ENCODE measurements at regions not wholly inside any gene's neighbourhood (a gene's known extent, or its start where the extent isn't known, plus 50 kb on each side); places are given as distances from the start of the nearest gene placed in this dataset.
A peak's percentile ranks its signal among the peaks of the same experiment; 100 is the strongest.

DNA sequence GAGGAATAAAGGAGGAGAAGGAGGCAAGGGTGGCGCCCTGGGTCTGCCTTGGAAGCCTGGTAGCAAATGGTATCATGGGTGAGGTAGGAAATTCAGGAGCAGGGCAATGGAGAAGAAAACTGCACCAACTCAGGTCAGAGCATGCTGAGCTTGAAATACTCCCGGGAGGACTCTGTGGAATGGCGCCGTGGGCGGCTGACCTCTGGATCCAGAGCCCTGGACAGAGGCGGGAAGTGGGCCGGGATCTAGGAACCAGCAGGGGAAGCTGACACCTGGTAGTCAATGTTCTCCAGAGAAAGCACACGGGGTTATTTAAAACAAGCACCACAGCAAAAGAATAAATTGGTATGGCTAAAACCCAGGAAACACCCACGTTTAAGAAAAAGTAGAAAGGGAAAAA, 161.3 kb downstream of the INO80D start:
- H3K4me3 ChIP-seq, result no peak overlapping the region
- H4K20me1 ChIP-seq, result no peaks in the 10 kb centered on the region
- peak overlapping the region in 6 of 11 experiments; percentile 78 to 93 (median 84); a peak in 9 of 22 replicates for H3K4me2 ChIP-seq
- H3K27me3 ChIP-seq, result no peaks in the 10 kb centered on the region
- H3K36me3 ChIP-seq, result no peaks in the 10 kb centered on the region
- no peak for TF ChIP-seq Cebpa-rat (IDR thresholded peaks at IDR 0.05)
- H3K9me3 ChIP-seq (replicated peaks in 1 of 11), result peaks cover 2 to 11% (median 6%) of the 10 kb centered on the region in 11 experiments
- no peak overlapping the region for H3K27ac ChIP-seq
- H3K9ac ChIP-seq, result no peak overlapping the region
- peaks cover 10 to 27% (median 14%) of the 10 kb centered on the region in 10 experiments; a peak in 19 of 20 replicates for H3K4me1 ChIP-seq

DNA sequence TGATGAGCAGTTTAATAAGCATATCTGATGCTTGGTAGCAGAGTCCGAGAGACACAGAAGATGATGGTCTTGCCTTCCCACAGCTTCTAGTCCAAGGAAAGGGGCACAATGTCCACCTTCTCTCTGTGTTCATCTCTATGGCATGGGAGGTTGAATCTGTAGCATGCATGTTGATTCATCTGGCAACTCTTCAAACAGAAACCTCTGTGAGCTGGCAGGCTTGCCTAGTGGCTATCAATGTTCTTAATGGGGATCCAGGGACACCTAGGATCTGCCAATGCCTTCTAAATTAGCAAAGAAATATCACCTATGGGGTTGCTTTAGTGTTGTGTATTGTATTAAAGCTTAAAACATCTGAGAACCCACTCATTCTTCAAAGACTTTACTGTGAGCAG, 170.8 kb downstream of the INO80D start:
- Histone ChIP-seq H3K27ac (no peak overlapping the region), H3K4me2 (no peak overlapping the region), H3K27me3 (no peaks in the 10 kb centered on the region), H3K9me3 (replicated peaks in 1 of 11) (peaks cover 30 to 55% (median 38%) of the 10 kb centered on the region in 11 experiments), H3K9ac (no peak overlapping the region), H3K4me1 (peaks cover 0 to 27% (median 9%) of the 10 kb centered on the region in 10 experiments; a peak in 11 of 20 replicates), H3K36me3 (no peaks in the 10 kb centered on the region), H3K4me3 (no peak overlapping the region), H4K20me1 (no peaks in the 10 kb centered on the region)
- no peak for TF ChIP-seq Cebpa-rat (IDR thresholded peaks at IDR 0.05)

DNA sequence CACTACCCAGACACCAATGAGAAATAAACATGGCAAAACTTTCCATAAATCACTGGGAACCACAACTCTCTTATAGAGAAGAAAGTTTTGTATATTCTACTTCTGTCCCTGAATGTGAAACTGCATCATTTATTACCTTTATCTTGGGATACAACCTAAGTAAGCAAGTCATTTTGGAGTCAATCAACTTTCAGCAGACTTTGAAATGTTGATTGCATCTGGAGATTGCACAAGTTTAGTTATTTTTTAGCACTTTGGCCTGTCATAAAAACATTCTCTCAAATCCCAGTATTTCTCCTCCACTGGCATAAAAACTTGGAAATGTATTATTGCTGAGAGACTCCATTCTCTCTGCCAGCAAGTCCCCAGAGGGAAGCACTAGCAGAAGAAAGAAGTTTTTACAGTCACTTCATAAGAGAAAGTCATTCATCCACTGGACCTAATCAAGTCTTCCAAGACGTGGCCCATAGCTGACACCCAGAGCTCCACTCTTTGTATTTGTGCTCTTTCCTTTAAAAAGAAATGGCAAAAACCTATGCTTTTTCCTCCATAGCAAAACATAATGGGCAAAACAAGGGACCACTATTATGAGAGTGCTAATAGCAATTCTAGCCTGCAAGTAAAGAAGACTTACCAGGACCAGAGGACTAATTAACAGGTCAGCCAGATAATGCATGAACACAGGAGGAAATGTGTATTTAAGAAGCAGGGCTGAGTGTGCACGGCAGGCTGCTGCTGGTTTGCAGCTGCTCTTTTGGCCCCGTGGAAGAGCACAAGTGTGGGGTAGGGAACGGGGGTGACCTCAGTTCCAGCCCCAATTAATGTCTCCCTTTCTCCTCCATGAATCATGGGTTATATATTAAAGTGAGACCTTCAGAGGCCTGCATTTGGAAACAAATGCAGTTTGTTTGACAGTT, 171.5 kb downstream of the INO80D start:
- no peak for TF ChIP-seq Cebpa-rat (IDR thresholded peaks at IDR 0.05)
- no peak overlapping the region for H3K4me2 ChIP-seq
- H3K27me3 ChIP-seq, result no peaks in the 10 kb centered on the region
- peaks cover 0 to 31% (median 14%) of the 10 kb centered on the region in 10 experiments; a peak in 14 of 20 replicates for H3K4me1 ChIP-seq
- H3K27ac ChIP-seq, result no peak overlapping the region
- no peak overlapping the region for H3K4me3 ChIP-seq
- H3K9ac ChIP-seq, result no peak overlapping the region
- peaks cover 24 to 49% (median 32%) of the 10 kb centered on the region in 11 experiments for H3K9me3 ChIP-seq (replicated peaks in 1 of 11)
- H4K20me1 ChIP-seq, result no peaks in the 10 kb centered on the region
- no peaks in the 10 kb centered on the region for H3K36me3 ChIP-seq

DNA sequence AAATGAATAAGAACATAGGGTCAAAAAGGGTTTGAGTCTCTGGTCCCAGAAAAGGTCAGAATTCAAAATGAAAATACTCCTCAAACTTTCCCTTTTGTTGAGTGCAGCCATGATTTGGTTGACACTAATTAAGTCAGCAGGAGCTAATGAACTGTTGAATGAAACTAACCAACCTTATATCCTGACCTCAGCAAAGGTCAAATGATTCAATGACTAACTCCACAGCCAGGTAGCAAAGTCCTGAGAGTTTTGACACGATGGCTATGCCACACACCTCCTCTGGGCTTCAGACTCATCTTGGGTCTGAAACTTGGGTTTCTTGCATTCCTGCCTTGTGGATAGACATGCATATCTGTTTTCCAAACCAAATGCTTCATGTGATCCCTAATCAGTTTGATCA, 172.3 kb downstream of the INO80D start:
- no peak overlapping the region for H3K9ac ChIP-seq
- H3K4me2 ChIP-seq, result peak overlapping the region in 6 of 11 experiments; percentile 2 to 39 (median 15); a peak in 5 of 22 replicates
- no peaks in the 10 kb centered on the region for H4K20me1 ChIP-seq
- no peaks in the 10 kb centered on the region for H3K36me3 ChIP-seq
- H3K4me3 ChIP-seq, result no peak overlapping the region
- no peak overlapping the region for H3K27ac ChIP-seq
- peaks cover 15 to 41% (median 24%) of the 10 kb centered on the region in 11 experiments; a peak in 21 of 22 replicates for H3K9me3 ChIP-seq (replicated peaks in 1 of 11)
- no peak for TF ChIP-seq Cebpa-rat (IDR thresholded peaks at IDR 0.05)
- H3K4me1 ChIP-seq, result peaks cover 0 to 40% (median 22%) of the 10 kb centered on the region in 10 experiments; a peak in 14 of 20 replicates
- no peaks in the 10 kb centered on the region for H3K27me3 ChIP-seq

DNA sequence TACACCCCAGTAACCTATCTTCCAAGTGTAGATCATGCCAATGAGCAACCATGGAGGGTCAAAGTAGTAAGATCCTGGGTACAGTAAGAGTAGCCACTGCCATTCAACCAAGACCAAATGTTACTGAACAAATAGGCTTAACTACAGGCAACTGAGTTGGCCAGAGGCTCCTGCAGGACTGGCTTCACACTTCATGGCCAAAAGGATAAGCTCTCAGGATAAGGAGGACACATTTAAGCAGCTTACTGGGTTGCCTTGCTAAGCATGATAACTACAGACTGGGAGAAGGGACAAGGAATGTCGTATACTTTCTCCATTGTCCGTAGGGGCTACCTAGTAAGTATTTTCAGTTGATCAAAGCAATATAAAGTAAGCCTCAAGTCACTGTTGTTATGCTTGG, 174.7 kb downstream of the INO80D start:
- no peak overlapping the region for H3K4me3 ChIP-seq
- H3K27me3 ChIP-seq, result no peaks in the 10 kb centered on the region
- H3K27ac ChIP-seq, result no peak overlapping the region
- peaks cover 0 to 29% (median 7%) of the 10 kb centered on the region in 11 experiments; a peak in 12 of 22 replicates for H3K9me3 ChIP-seq (replicated peaks in 1 of 11)
- no peak for TF ChIP-seq Cebpa-rat (IDR thresholded peaks at IDR 0.05)
- H3K36me3 ChIP-seq, result no peaks in the 10 kb centered on the region
- H4K20me1 ChIP-seq, result no peaks in the 10 kb centered on the region
- no peak overlapping the region for H3K4me2 ChIP-seq
- H3K9ac ChIP-seq, result no peak overlapping the region
- peaks cover 0 to 49% (median 26%) of the 10 kb centered on the region in 10 experiments; a peak in 14 of 20 replicates for H3K4me1 ChIP-seq

DNA sequence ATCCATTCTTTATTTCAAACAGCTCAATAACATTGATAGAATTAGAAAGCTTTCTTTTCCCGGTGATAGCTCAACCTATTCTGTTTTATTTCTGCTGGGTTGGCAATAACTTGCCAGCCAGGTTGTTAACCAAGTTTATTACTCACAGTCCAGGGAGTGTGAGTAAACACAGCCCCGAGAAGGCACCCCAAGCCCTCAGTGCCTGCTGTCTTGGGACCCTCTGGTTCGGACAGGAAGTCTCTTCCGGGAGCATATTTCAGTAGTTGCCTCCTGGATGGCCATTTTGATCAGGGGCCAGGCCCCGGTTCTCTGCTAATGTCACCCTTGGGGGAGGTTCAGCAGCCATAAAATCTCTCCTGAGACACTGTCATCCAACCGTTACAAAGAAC, 176.8 kb downstream of the INO80D start:
- Histone ChIP-seq H3K4me2 (peak overlapping the region in 8 of 11 experiments; percentile 25 to 69 (median 46); a peak in 16 of 22 replicates), H3K27me3 (no peaks in the 10 kb centered on the region), H3K36me3 (no peaks in the 10 kb centered on the region), H3K9me3 (replicated peaks in 1 of 11) (peaks cover 0 to 28% (median 7%) of the 10 kb centered on the region in 11 experiments; a peak in 8 of 22 replicates), H3K4me1 (peaks cover 8 to 65% (median 47%) of the 10 kb centered on the region in 10 experiments; a peak in 19 of 20 replicates), H3K9ac (no peak overlapping the region), H4K20me1 (no peaks in the 10 kb centered on the region), H3K4me3 (no peak overlapping the region), H3K27ac (no peak overlapping the region)
- TF ChIP-seq Cebpa-rat (IDR thresholded peaks at IDR 0.05), result no peak

DNA sequence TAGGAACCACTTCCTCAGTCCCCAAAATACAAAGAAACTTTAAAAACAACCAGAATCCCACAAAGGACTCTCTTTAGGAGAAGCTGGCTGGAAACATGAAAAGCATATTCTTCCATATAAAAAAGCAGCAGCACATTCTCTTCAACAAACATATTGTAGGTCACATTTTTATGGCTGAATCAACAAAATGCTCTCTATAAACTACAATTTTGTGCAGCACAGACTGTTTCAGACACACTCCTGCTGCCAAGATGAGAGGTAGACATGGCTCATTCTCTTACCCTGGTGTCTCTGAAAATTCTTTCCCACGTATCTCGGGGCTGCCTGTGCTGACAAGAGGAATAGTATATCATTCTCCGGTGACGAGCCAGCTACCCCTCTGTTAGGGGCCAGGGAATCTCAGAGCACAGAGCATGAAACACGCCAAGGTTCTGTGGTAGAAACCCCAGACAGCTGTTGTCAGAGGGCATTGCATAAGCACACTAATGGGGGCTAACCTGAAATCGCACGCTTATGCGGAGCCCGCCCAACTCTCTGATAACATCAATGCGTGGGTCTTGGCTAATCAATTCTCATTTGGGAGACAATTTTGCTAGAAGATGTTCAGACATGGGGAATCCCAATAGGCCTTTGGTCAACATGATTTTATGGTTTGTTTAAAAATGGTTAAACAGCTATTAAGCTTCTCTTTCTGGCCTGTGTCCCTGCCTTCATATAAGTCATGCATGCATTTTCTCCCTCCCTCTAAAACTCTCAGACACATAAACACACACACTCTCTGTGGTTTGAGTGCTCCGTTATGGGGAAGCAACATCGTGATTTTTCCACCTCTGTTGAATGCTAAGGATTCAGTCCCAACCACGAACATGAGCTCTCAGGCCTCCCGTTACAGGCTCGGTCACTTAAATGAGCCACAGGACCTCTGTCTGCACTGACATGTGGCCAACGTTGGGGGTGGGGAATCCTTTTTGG, 177.5 kb downstream of the INO80D start:
- H3K27ac ChIP-seq, result no peak overlapping the region
- peak overlapping the region in 8 of 11 experiments; percentile 25 to 69 (median 46); a peak in 16 of 22 replicates for H3K4me2 ChIP-seq
- peaks cover 8 to 65% (median 52%) of the 10 kb centered on the region in 10 experiments; a peak in 19 of 20 replicates for H3K4me1 ChIP-seq
- H4K20me1 ChIP-seq, result no peaks in the 10 kb centered on the region
- no peaks in the 10 kb centered on the region for H3K36me3 ChIP-seq
- no peak overlapping the region for H3K9ac ChIP-seq
- no peaks in the 10 kb centered on the region for H3K27me3 ChIP-seq
- peaks cover 0 to 28% (median 7%) of the 10 kb centered on the region in 11 experiments; a peak in 8 of 22 replicates for H3K9me3 ChIP-seq (replicated peaks in 1 of 11)
- TF ChIP-seq Cebpa-rat (IDR thresholded peaks at IDR 0.05), result no peak
- no peak overlapping the region for H3K4me3 ChIP-seq

DNA sequence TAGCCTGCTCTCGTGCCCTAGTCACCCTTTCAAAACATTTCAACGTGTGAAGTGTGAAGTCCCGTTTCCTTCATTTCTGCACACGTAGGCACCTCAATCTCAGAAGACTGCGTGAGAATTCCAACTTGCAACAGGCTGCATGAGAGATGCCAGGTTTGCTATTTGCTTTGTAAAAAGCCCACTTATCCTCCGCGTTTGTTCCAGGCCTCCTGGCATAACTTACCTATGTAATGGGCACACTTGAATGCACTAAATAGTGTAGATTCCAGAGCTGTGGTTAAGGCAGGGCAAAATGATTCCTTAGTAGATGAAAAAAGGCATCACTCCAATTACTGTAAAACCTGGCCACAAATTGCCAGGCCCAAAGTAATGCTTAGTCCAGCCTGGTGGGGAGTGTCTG, 179.6 kb downstream of the INO80D start:
- Histone ChIP-seq H3K27ac (no peak overlapping the region), H3K9me3 (replicated peaks in 1 of 11) (peaks cover 0 to 28% (median 7%) of the 10 kb centered on the region in 11 experiments; a peak in 8 of 22 replicates), H3K27me3 (no peaks in the 10 kb centered on the region), H3K36me3 (no peaks in the 10 kb centered on the region), H4K20me1 (no peaks in the 10 kb centered on the region), H3K4me3 (no peak overlapping the region), H3K9ac (no peak overlapping the region), H3K4me1 (peaks cover 8 to 64% (median 50%) of the 10 kb centered on the region in 10 experiments; a peak in 19 of 20 replicates), H3K4me2 (peak overlapping the region in 8 of 11 experiments; percentile 53 to 85 (median 78); a peak in 12 of 22 replicates)
- TF ChIP-seq Cebpa-rat (IDR thresholded peaks at IDR 0.05), result no peak

All from BLaER1 treated with 17β-estradiol and CSF1 and Interleukin-3, amounts not matched to agents 10 nM and 100 nM (cell line).